Activated naive CD8-positive, alpha-beta T cell treated with anti-CD3 and anti-CD28 coated beads, Interleukin-2, amount 50 U/mL, for 24 hours (primary cell): ENCODE measurements at regions not wholly inside any gene's neighbourhood (a gene's known extent, or its start where the extent isn't known, plus 50 kb on each side); places are given as distances from the start of the nearest gene placed in this dataset.

Experiments used
- ATAC-seq: fragments of 150-1000 bp; cut with Tn5 transposase; one replicate; pipeline ENCODE4 v1.10.0; 2021
- DNase-seq: peaks from one replicate; pipeline ENCODE4 v3.0.0; 2021
- H3K27ac Mint-ChIP-seq: one replicate; pipeline ENCODE4 v1.8.0; 2021; ENCODE audit warnings: mild to moderate bottlenecking, mixed read lengths
- H3K27me3 Mint-ChIP-seq: one replicate; pipeline ENCODE4 v1.8.0; 2021; ENCODE audit warnings: mixed read lengths
- H3K36me3 Mint-ChIP-seq: one replicate; pipeline ENCODE4 v1.8.0; 2021; ENCODE audit warnings: low read depth, mixed read lengths
- H3K4me1 Mint-ChIP-seq: one replicate; pipeline ENCODE4 v1.8.0; 2021; ENCODE audit warnings: mixed read lengths
- H3K4me3 Mint-ChIP-seq: one replicate; pipeline ENCODE4 v1.8.0; 2021; ENCODE audit warnings: mild to moderate bottlenecking, moderate library complexity, mixed read lengths
- H3K9me3 Mint-ChIP-seq: one replicate; pipeline ENCODE4 v1.8.0; 2021; ENCODE audit warnings: mixed read lengths

DNA sequence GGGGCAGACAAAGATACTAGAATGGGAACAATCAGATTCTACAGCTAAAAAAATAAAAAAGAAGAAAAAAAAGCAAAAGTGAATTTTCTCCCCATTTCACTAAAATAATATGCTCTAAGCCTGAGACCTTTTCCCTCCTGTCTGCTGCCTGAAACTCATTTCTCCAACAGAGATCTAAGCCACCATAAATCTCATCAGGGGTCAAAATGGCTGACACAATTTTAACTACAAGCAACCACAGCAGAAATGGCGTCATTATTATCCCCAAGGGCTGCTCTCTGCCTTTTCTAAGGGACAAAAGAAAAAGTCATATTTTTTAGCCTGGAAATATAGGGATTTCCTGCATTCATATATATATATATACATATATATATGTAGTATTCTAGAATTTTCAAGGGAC is 183.7 kb upstream of the CAMK1G start:
- H3K4me3 Mint-ChIP-seq, result no peak overlapping the region
- H3K9me3 Mint-ChIP-seq, result no peaks in the 10 kb centered on the region
- no peak for ATAC-seq
- no peaks in the 10 kb centered on the region for H3K4me1 Mint-ChIP-seq
- H3K36me3 Mint-ChIP-seq, result no peaks in the 10 kb centered on the region
- H3K27ac Mint-ChIP-seq, result no peak overlapping the region
- H3K27me3 Mint-ChIP-seq, result peaks cover 10% of the 10 kb centered on the region
- DNase-seq, result no peak

DNA sequence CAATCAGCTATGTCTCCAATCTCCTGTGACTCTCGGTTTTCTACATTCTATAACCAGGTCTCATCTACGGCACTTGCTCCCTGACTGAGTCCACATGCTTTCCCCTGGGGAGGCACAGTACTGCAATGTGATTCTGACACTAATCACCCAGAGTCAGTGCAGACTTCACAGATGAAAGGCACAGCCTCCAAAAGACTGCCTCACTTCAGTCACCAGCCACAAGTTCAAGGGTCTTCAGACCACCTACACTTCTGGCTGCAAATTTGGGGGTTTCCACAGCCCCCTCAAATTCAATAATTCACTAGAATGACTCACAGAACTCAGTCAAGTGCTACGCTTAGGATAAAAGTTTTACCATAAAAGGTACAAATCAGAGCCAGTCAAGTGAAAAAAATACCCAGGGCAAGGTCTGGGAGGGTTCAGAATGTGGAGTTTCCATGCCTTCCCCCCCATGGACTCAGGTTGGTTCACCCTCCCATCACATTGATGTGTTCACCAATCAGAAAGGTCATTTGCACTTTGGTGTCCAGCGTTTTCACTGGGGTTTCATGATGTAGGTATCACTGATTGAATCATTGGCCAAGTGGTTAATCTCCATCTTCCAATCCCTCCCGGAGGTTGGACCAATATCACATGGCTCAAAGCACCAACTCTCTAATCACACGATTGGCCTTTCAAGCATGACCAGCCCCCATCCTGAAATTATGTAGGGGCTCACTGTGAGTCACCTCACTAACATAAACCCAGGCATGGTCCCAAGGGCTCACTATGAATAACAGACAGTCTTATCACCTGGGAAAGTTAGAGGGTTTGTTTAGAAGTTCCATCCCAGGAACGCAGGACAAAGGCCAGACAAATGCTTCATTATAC is 182.9 kb upstream of the CAMK1G start:
- Mint-ChIP-seq H3K4me3 (no peak overlapping the region), H3K36me3 (no peaks in the 10 kb centered on the region), H3K4me1 (no peaks in the 10 kb centered on the region), H3K27me3 (peaks cover 6% of the 10 kb centered on the region), H3K9me3 (no peaks in the 10 kb centered on the region), H3K27ac (no peak overlapping the region)
- ATAC-seq (peak; percentile 14), DNase-seq (no peak)

DNA sequence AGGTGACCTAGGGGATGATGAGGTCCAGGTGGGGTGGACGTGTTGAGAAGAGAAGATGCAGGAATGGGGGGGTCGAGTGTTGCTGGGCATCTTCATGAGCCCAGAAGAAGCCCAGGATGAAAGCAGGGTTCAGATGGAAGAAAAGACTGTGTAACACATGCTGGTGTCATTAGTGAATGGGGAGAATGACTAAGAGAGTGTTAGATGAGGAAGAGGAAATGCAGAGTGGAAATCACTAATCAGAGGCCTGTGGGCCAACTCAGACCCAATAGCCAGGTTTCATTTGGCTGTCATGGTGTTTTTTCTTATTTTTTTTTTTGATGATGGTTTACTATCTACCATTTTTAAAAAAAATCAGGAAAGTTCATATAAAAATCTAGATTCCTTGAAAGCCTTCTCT is 180.8 kb upstream of the CAMK1G start:
- no peak overlapping the region for H3K27ac Mint-ChIP-seq

DNA sequence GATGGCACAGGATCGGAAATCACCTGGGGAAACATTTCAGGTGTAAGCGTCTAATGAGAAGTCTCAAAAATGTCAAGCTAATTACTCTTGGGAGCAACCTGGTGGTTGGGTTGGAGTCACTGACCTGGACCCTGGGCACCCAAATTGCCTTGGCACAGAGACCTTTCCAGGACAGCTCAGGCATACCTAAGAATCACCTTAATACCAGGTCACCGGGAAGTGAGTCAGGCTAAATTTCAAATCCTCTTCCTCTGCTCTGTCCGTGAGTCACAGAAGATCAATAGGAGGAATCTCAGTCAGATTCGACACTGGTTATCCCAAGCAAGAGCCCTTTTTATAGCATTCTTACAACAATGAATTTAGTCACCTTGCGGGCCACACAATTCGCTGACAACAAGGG is 179.6 kb upstream of the CAMK1G start:
- ATAC-seq, result no peak
- H3K36me3 Mint-ChIP-seq, result no peaks in the 10 kb centered on the region

More for the DNA sequence above, 180.8 kb upstream of the CAMK1G start:
- Mint-ChIP-seq H3K36me3 (no peaks in the 10 kb centered on the region), H3K4me3 (no peak overlapping the region), H3K9me3 (no peaks in the 10 kb centered on the region), H3K27me3 (peaks cover 2% of the 10 kb centered on the region), H3K4me1 (no peaks in the 10 kb centered on the region)
- no peak for DNase-seq
- ATAC-seq, result peak; percentile 53

DNA sequence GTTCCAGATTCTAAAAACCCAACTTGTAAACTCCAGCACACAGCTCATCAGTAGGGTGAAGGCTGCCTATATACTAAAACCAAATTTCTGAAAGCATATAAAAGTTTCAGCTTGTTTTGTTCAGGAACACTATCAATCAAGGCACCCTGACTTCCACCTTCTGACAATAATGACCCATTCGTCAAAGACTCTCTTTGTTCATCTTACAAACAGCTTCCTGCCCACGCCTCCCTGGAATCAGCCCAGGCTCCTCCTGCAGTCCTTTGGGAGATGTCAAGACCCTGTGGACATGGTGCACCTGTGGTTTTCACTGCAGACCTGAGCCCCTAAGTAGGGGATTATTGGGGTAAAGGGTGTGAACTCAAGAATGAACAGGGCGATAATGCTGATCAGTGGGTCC is 178.9 kb upstream of the CAMK1G start:
- DNase-seq (no peak), ATAC-seq (no peak)
- H3K36me3 Mint-ChIP-seq, result no peaks in the 10 kb centered on the region

More for the DNA sequence above, 179.6 kb upstream of the CAMK1G start:
- Mint-ChIP-seq H3K4me1 (no peaks in the 10 kb centered on the region), H3K9me3 (no peaks in the 10 kb centered on the region), H3K27ac (no peak overlapping the region), H3K27me3 (peaks cover 2% of the 10 kb centered on the region), H3K4me3 (no peak overlapping the region)
- DNase-seq, result no peak

DNA sequence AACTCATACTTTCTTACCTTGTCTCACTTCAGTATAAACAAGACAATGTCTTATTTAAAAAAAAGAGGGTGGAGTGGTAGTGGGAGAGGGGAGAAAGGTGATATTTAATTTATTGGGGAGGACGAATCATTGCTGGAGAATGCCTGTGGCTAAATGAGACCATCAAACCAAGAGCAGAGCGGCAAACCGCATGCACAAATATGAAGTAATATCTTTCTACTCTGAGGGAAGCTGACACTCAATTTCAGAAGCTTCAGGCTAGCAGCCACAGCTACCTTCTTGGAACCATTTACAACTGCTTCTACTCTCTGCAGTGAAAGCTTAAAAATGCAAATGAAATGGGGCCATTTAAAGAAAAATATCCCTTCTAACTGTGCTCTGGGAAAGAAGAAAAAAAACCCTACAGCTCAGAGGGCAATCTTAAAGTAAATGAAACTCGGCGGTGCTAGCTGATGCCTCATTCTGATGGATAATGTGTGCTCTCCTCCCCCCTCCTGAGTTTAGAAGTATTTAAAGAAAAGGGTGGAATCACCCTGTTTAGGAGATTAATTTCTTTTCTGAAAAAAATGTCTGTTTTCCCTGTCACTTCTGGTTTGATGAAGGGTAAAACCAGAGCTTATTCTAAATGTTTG is 178.2 kb upstream of the CAMK1G start:
- H3K27me3 Mint-ChIP-seq, result peaks cover 2% of the 10 kb centered on the region
- ATAC-seq, result no peak
- no peaks in the 10 kb centered on the region for H3K36me3 Mint-ChIP-seq
- no peak overlapping the region for H3K27ac Mint-ChIP-seq
- H3K4me3 Mint-ChIP-seq, result no peak overlapping the region
- no peaks in the 10 kb centered on the region for H3K4me1 Mint-ChIP-seq
- DNase-seq, result no peak
- no peaks in the 10 kb centered on the region for H3K9me3 Mint-ChIP-seq

More for the DNA sequence above, 178.9 kb upstream of the CAMK1G start:
- no peaks in the 10 kb centered on the region for H3K9me3 Mint-ChIP-seq
- H3K27ac Mint-ChIP-seq, result no peak overlapping the region
- H3K27me3 Mint-ChIP-seq, result peaks cover 2% of the 10 kb centered on the region
- H3K4me1 Mint-ChIP-seq, result no peaks in the 10 kb centered on the region
- no peak overlapping the region for H3K4me3 Mint-ChIP-seq

DNA sequence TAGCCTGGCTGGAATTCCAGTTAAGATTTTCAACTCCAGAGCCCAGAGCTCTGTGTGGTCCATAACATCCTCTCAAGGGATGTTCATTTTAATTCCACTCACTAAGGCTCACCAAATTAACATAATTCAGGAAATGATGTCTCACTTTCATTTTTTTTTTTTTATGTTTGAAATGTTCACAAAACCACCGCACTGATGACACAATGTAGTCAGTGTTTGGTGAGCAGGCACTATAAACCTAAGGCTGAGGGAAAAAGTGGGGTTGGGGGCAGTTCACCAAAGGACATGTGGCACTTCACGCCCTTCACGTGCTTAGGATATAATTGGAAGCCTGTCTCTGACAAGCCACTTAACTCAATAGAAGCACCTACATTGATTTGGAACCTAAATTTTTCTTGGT is 177.3 kb upstream of the CAMK1G start:
- DNase-seq (no peak), ATAC-seq (no peak)
- H3K27me3 Mint-ChIP-seq, result peaks cover 7% of the 10 kb centered on the region

DNA sequence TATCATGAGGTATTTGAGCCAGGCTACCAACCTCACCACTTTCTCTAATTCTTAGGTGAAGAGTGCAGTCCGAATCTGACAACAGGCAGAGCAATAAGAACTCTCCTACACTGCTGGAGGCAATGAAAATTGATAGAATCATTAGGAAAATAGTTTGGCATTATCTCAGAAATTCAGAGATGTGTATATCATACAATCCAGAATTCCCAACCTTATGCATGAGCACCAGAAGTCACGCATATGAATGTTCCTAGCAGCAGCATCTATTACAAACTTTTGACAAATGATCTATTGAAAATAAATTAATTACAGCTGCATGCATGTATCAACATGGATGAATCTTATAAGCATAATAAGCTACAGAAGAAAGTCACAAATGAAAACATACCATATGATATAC is 176.9 kb upstream of the CAMK1G start:
- DNase-seq (no peak), ATAC-seq (no peak)
- no peak overlapping the region for H3K27ac Mint-ChIP-seq
- H3K27me3 Mint-ChIP-seq, result peaks cover 7% of the 10 kb centered on the region
- H3K4me3 Mint-ChIP-seq, result no peak overlapping the region
- no peaks in the 10 kb centered on the region for H3K4me1 Mint-ChIP-seq
- H3K36me3 Mint-ChIP-seq, result no peaks in the 10 kb centered on the region
- H3K9me3 Mint-ChIP-seq, result no peaks in the 10 kb centered on the region

More for the DNA sequence above, 177.3 kb upstream of the CAMK1G start:
- Mint-ChIP-seq H3K4me3 (no peak overlapping the region), H3K4me1 (no peaks in the 10 kb centered on the region), H3K27ac (no peak overlapping the region), H3K36me3 (no peaks in the 10 kb centered on the region), H3K9me3 (no peaks in the 10 kb centered on the region)

DNA sequence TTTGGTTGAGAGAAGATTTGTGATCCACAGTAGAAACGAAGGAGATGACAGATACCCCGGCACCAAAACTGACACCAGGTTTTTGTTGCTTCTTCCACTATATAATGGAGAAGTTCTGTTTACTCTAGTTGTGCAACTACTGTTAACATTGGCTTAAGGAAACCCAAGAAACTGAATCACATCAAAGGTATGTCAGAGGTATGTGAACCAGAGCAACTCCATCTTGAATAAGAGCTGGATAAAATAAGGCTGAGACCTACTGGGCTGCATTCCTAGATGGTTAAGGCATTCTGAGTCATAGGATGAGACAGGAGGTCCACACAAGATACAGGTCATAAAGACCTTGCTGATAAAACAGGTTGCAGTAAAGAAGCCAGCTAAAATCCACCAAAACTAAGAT is 173.7 kb upstream of the CAMK1G start:
- Mint-ChIP-seq H3K27ac (no peak overlapping the region), H3K27me3 (peaks cover 15% of the 10 kb centered on the region), H3K36me3 (no peaks in the 10 kb centered on the region), H3K4me1 (no peaks in the 10 kb centered on the region), H3K9me3 (no peaks in the 10 kb centered on the region), H3K4me3 (no peak overlapping the region)
- DNase-seq (no peak), ATAC-seq (no peak)

DNA sequence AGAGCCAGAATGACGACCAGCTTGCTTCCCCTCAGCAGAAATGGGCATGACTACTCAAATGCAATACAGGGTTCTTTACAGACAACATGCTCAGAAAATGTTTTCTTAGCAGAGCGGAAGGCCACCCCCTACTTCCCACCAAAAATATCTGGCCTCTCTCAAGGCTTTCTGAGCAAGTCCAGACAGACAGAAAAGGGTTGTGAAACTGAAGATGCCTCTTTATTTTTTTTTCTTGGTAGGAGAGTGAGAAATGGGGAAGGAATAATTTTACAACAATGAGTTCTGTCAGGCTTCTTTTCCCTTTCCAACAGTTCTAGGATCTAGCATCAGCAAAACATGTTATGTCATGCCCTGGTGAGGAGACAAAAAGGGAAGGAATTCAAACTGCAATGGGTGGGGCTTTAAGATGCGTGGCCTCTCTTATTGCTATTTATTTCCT is 172.0 kb upstream of the CAMK1G start:
- Mint-ChIP-seq H3K27me3 (peaks cover 15% of the 10 kb centered on the region), H3K4me1 (no peaks in the 10 kb centered on the region), H3K4me3 (no peak overlapping the region), H3K27ac (no peak overlapping the region), H3K9me3 (no peaks in the 10 kb centered on the region), H3K36me3 (no peaks in the 10 kb centered on the region)
- no peak for DNase-seq
- no peak for ATAC-seq

DNA sequence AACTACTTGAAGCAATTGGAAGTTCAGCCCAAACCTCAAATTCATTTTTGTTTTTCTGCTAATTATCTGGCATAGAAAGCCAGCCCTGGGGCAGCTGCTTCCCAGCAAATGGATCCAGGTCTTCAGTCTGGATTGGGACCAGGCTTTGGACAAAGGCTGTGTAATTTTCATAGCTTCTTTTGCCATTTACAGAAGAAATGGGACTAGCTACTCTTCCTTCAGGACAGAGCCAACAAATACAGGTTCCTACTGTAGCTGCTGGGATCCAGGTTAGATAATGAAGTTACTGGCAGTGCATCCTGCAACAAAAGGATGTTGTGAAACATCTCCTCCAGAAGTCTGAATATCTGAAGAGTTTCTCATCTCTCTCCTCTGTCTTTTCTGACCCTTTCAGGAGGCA is 171.5 kb upstream of the CAMK1G start:
- no peaks in the 10 kb centered on the region for H3K9me3 Mint-ChIP-seq
- no peaks in the 10 kb centered on the region for H3K4me1 Mint-ChIP-seq
- no peak overlapping the region for H3K27ac Mint-ChIP-seq
- peaks cover 15% of the 10 kb centered on the region for H3K27me3 Mint-ChIP-seq
- no peaks in the 10 kb centered on the region for H3K36me3 Mint-ChIP-seq
- no peak for DNase-seq
- no peak for ATAC-seq
- H3K4me3 Mint-ChIP-seq, result no peak overlapping the region

DNA sequence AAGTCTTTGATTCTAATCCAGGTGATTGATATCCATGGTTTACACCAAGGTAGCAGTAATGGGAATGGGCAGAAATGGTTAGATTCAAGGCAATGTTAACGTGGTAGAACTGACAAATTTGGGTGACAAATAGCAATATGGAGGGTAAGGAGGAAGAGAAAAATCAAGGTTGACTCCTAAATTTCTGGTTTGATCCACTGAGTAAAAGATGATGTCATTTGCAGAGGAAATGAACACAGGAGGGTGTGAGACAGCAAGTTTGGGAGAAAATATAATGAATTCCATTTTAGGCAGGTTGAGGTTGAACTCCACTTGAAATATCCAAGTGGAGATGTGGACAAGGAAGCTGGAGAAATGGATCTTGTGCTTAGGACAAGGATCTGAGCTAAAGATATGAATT is 170.9 kb upstream of the CAMK1G start:
- ATAC-seq, result no peak
- Mint-ChIP-seq H3K4me3 (no peak overlapping the region), H3K27me3 (peaks cover 14% of the 10 kb centered on the region), H3K9me3 (no peaks in the 10 kb centered on the region), H3K4me1 (no peaks in the 10 kb centered on the region), H3K36me3 (no peaks in the 10 kb centered on the region), H3K27ac (no peak overlapping the region)
- no peak for DNase-seq

DNA sequence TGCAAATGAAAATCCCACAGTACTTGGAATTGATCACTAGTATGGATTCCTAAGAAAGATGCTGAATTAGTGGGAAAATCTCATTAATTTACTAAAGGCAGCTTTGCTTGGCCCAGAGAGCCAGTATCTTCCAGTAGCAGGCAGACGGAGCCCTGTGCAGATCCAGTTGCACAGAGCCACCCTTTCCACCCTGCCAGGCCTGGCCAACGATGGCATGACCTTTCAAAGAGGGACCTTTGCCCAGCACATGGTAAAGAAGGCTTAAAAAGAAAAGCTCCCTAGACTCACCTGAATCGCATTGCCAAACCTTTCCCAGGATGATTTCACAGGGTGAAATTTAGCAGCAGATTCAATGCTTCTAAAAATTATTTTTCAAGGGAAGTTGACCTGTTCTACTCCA is 170.5 kb upstream of the CAMK1G start:
- ATAC-seq (no peak), DNase-seq (no peak)
- no peak overlapping the region for H3K27ac Mint-ChIP-seq
- H3K36me3 Mint-ChIP-seq, result no peaks in the 10 kb centered on the region
- H3K4me3 Mint-ChIP-seq, result no peak overlapping the region
- peaks cover 13% of the 10 kb centered on the region for H3K27me3 Mint-ChIP-seq
- H3K4me1 Mint-ChIP-seq, result no peaks in the 10 kb centered on the region
- no peaks in the 10 kb centered on the region for H3K9me3 Mint-ChIP-seq

DNA sequence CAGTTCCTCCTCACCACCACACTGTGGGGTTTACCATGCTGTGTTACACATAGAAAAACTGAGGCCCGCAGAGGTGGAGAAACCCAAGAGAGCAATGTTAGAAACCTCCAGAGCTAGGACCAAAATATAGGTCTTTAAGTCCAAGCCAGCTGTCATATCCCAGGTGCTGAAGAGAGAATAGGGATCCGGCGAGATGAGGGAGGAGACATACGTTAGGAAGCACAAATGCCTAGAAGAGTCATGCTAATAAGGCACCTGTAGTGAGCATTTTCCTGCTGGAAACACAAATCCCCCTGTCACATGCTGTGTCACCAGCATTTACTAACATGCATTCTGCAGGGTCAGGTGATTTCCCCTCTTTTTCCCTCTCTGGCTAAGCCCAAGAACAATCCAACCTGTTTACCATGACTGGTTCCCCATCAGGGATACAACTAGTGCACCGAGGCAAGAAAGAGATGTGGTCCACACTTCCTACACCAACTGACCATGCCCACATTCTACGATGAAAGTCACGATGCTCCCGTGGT is 168.6 kb upstream of the CAMK1G start:
- Mint-ChIP-seq H3K9me3 (no peaks in the 10 kb centered on the region), H3K27me3 (peaks cover 13% of the 10 kb centered on the region), H3K4me1 (no peaks in the 10 kb centered on the region), H3K4me3 (no peak overlapping the region), H3K36me3 (no peaks in the 10 kb centered on the region), H3K27ac (no peak overlapping the region)
- no peak for DNase-seq
- no peak for ATAC-seq

DNA sequence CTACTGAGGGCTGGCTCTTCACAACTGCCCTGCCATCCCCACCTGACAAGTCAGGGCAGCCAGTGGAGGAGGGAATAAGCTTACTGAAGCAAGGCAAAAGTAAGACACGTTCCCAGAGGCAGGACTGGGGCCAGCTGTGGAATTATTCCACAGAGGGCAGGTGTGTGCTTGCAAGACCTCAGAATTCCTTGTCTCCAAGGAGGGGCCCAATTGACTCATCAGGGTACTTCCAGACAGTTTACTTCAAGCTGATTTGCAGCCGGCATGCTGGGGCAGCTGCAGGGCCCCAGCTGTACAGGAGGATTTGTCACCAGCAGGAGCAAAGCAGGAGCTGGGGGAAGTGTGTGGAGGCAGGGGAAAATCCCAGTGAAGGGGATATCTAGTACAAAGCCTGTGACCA is 167.5 kb upstream of the CAMK1G start:
- Mint-ChIP-seq H3K4me1 (no peaks in the 10 kb centered on the region), H3K36me3 (no peaks in the 10 kb centered on the region)

More for the DNA sequence above, 167.5 kb upstream of the CAMK1G start:
- Mint-ChIP-seq H3K27me3 (peaks cover 8% of the 10 kb centered on the region), H3K4me3 (no peak overlapping the region), H3K9me3 (no peaks in the 10 kb centered on the region), H3K27ac (no peak overlapping the region)
- no peak for DNase-seq
- no peak for ATAC-seq
